PFSK-1 (cell line): ENCODE measurements at regions not wholly inside any gene's neighbourhood (a gene's known extent, or its start where the extent isn't known, plus 50 kb on each side); places are given as distances from the start of the nearest gene placed in this dataset.

Experiments
- FOXP2 ChIP-seq: optimal IDR thresholded peaks from 2 replicates; pipeline ENCODE3; 2011; ENCODE audit warnings: borderline replicate concordance, control low read depth, inconsistent platforms; ENCODE audit not compliant: insufficient read depth; ENCODE audit errors: extremely low read length, extremely low read depth
- POLR2AphosphoS5 ChIP-seq: IDR thresholded peaks from 2 replicates; pipeline ENCODE4 v1.6.1; 2012; ENCODE audit warnings: low read depth, mild to moderate bottlenecking, control low read depth, low read length, moderate library complexity
- REST ChIP-seq, 2 experiments: IDR thresholded peaks; 2 replicates each; pipeline versions ENCODE4 v1.6.1 to v1.8.0; 2011 to 2012; ENCODE audit warnings: low read depth in 2 of 2, low read length in 2 of 2, control low read depth in 1 of 2, inconsistent platforms in 1 of 2, mild to moderate bottlenecking in 1 of 2, moderate library complexity in 1 of 2; ENCODE audit not compliant: insufficient read depth in 1 of 2

- TF ChIP-seq POLR2AphosphoS5 (no peak), REST (IDR thresholded peaks at IDR 0.05; ENCODE audit: insufficient read depth in 1 of 2, low read depth in 2 of 2, low read length in 2 of 2) (no peak), FOXP2 (no peak)
These were observed 83.5 kb upstream of the DOCK9 start for GRCh38 chr13:99061411-99061810.
